Brain microvascular endothelial cell (primary cell): ENCODE measurements at regions not wholly inside any gene's neighbourhood (a gene's known extent, or its start where the extent isn't known, plus 50 kb on each side); places are given as distances from the start of the nearest gene placed in this dataset.

Experiments used
- DNase-seq: peaks from one replicate; pipeline ENCODE4 v3.0.0-alpha.2; 2020
- H3K27ac ChIP-seq: fragments of 250-450 bp; sonication (Bioruptor Pico); 2 replicates; pipeline ENCODE4 v1.5.1; 2020; ENCODE audit warnings: mild to moderate bottlenecking, moderate library complexity
- H3K27me3 ChIP-seq: fragments of 250-450 bp; sonication (Bioruptor Pico); replicated peaks from 2 replicates; pipeline ENCODE4 v1.5.1; 2020; ENCODE audit warnings: mild to moderate bottlenecking
- H3K36me3 ChIP-seq: fragments of 250-450 bp; sonication (Bioruptor Pico); replicated peaks from 2 replicates; pipeline ENCODE4 v1.5.1; 2020; ENCODE audit warnings: mild to moderate bottlenecking
- H3K4me3 ChIP-seq: 2 replicates; pipeline ENCODE4 v1.5.1; 2011; ENCODE audit warnings: low read depth, mild to moderate bottlenecking, control low read depth, low read length, moderate library complexity
- CTCF ChIP-seq: IDR thresholded peaks from 2 replicates; pipeline ENCODE4 v1.5.1; 2011; ENCODE audit warnings: low read depth, mild to moderate bottlenecking, moderate library complexity, low read length, control low read depth, inconsistent platforms; ENCODE audit errors: missing control alignments
- in situ Hi-C: cut with HindIII; loops from 2 replicates; pipeline ENCODE4 v1.10.0; 2017; ENCODE audit warnings: low sequenced_read_pairs, low pct_ligation_motif_present

GRCh38 chr13:44045180-44045562 is 165.5 kb downstream of the LACC1 start:
- Histone ChIP-seq H3K4me3 (no peak overlapping the region), H3K27ac (no peak overlapping the region), H3K27me3 (no peaks in the 10 kb centered on the region), H3K36me3 (no peaks in the 10 kb centered on the region)
- DNase-seq = no peak
- in situ Hi-C loops = no loop called here
- no peak for TF ChIP-seq CTCF

DNA sequence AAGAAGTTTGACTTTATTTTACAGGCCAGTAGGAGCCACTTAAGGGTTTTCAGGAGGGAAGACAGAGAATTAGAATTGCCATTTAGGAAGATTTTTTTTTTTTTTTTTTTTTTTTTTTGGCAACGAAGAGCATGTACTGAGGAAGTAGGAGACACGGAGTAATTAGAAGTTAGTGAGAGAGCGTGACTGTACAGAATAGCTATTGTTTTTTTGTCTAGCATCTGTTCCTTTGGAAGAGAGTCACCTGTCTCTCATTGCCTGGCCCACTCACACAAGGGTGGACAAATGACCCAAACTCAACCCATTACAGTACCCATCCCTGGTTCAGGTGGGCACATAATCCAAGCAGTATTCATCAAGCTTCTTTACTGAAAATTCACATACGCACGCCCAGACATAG is 166.7 kb downstream of the LACC1 start:
- no peak for TF ChIP-seq CTCF
- in situ Hi-C loops = no loop called here
- no peak overlapping the region for H3K4me3 ChIP-seq
- H3K36me3 ChIP-seq = no peaks in the 10 kb centered on the region
- no peak overlapping the region for H3K27ac ChIP-seq
- no peaks in the 10 kb centered on the region for H3K27me3 ChIP-seq
- no peak for DNase-seq

- Histone ChIP-seq H3K27me3 (no peaks in the 10 kb centered on the region), H3K27ac (no peak overlapping the region), H3K36me3 (no peaks in the 10 kb centered on the region), H3K4me3 (no peak overlapping the region)
- peak; percentile 16 for TF ChIP-seq CTCF
- no peak for DNase-seq
- in situ Hi-C loops = no loop called here
These were observed 168.6 kb downstream of the LACC1 start for GRCh38 chr13:44048326-44048725.

- no peak for DNase-seq
- Histone ChIP-seq H3K27me3 (no peaks in the 10 kb centered on the region), H3K36me3 (no peaks in the 10 kb centered on the region), H3K27ac (no peak overlapping the region), H3K4me3 (no peak overlapping the region)
- in situ Hi-C loops = no loop called here
- no peak for TF ChIP-seq CTCF
These were observed 169.6 kb downstream of the LACC1 start for GRCh38 chr13:44049081-44049945.

DNA sequence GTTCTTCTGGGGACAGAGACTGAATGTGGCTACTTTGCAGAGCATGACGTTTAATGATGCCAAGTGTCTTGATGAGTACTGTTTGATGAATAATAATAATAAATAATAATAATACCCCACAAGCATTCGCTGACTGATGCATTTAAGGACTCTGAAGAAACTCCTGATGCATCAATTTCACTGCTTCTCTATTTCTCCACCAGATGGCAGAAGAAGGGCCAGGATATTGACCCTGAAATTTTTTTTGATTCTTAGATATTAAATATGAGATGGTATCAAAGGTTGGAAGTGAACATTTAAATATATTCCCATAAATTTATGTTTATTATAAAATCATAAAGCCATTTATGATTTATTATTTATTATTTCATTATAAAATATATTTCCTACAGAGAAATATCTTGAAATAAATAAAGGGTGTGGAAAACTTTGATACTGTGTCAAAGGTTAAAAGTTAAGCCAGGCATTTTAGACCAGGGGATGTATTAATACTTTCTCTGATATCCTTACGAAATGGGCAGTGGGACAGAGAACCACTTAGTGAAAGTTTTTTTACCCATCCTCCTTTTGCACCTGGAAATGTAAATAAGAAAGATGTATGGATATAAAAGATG is 170.9 kb downstream of the LACC1 start:
- no peaks in the 10 kb centered on the region for H3K36me3 ChIP-seq
- in situ Hi-C loops = no loop called here
- peak; percentile 42 for DNase-seq
- no peak overlapping the region for H3K27ac ChIP-seq
- no peak overlapping the region for H3K4me3 ChIP-seq
- no peaks in the 10 kb centered on the region for H3K27me3 ChIP-seq
- peak; percentile 71 for TF ChIP-seq CTCF
